ENCODE measurements at regions not wholly inside any gene's neighbourhood (a gene's known extent, or its start where the extent isn't known, plus 50 kb on each side); places are given as distances from the start of the nearest gene placed in this dataset.

DNA sequence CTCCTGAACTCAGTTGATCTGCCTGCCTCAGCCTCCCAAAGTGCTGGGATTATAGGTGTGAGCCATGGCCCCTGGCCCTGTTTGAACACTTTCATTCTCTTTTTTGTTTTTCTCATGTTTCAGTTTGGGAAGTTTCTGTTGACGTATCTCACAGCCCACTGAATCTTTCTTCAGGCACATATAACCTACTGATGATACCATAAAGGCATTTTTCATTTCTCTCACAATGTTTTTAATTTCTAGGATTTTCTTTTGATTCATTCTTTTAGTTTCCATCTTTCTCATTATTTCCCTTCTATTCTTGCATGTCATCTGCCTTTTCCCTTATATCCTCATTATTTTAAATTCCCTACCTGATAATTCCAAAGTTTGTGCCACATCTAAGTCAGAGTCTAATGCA is 58.5 kb upstream of the EZR start:
- TF ChIP-seq POLR2A (IDR thresholded peaks at IDR 0.05) (no peak), CTCF (IDR thresholded peaks at IDR 0.05) (no peak)
